ENCODE measurements at regions not wholly inside any gene's neighbourhood (a gene's known extent, or its start where the extent isn't known, plus 50 kb on each side); places are given as distances from the start of the nearest gene placed in this dataset.

GRCh38 chr3:72071624-72072023 lies 286.7 kb upstream of the PROK2 start:
- intact Hi-C loops (cut with DNase I; ENCODE audit: low total_unique reads): no loop called here
- no peak for TF ChIP-seq CTCF (IDR thresholded peaks at IDR 0.05)
- TF ChIP-seq POLR2A (IDR thresholded peaks at IDR 0.05): no peak
- H3K36me3 ChIP-seq: no peaks in the 10 kb centered on the region
- H3K27ac ChIP-seq: no peak overlapping the region
- no peaks in the 10 kb centered on the region for H3K4me1 ChIP-seq
- DNase-seq: no peak
- peaks cover 0 to 2% of the 10 kb centered on the region in 2 donors for H3K9me3 ChIP-seq
- no peaks in the 10 kb centered on the region for H3K27me3 ChIP-seq
- H3K4me3 ChIP-seq: no peak overlapping the region

GRCh38 chr3:72070005-72070404 lies 285.1 kb upstream of the PROK2 start:
- no peak overlapping the region for H3K4me3 ChIP-seq
- TF ChIP-seq CTCF (IDR thresholded peaks at IDR 0.05) (no peak), POLR2A (IDR thresholded peaks at IDR 0.05) (no peak)
- no peak for DNase-seq
- no peaks in the 10 kb centered on the region for H3K9me3 ChIP-seq
- no peak overlapping the region for H3K27ac ChIP-seq
- no peaks in the 10 kb centered on the region for H3K27me3 ChIP-seq
- no peaks in the 10 kb centered on the region for H3K4me1 ChIP-seq
- intact Hi-C loops (cut with DNase I; ENCODE audit: low total_unique reads): no loop called here
- H3K36me3 ChIP-seq: no peaks in the 10 kb centered on the region

- no peaks in the 10 kb centered on the region for H3K9me3 ChIP-seq
- no peak overlapping the region for H3K27ac ChIP-seq
- H3K36me3 ChIP-seq: no peaks in the 10 kb centered on the region
- H3K4me3 ChIP-seq: no peak overlapping the region
- no peaks in the 10 kb centered on the region for H3K27me3 ChIP-seq
- TF ChIP-seq POLR2A (IDR thresholded peaks at IDR 0.05) (no peak), CTCF (IDR thresholded peaks at IDR 0.05) (no peak)
- DNase-seq: no peak
- intact Hi-C loops (cut with DNase I; ENCODE audit: low total_unique reads): no loop called here
- no peaks in the 10 kb centered on the region for H3K4me1 ChIP-seq
Observed at GRCh38 chr3:72069543-72069942, 284.6 kb upstream of the PROK2 start.

GRCh38 chr3:72068621-72069020 lies 283.7 kb upstream of the PROK2 start:
- no peaks in the 10 kb centered on the region for H3K27me3 ChIP-seq
- TF ChIP-seq POLR2A (IDR thresholded peaks at IDR 0.05) (no peak), CTCF (IDR thresholded peaks at IDR 0.05) (no peak)
- DNase-seq: no peak

GRCh38 chr3:72067721-72068120 lies 282.8 kb upstream of the PROK2 start:
- TF ChIP-seq CTCF (IDR thresholded peaks at IDR 0.05): no peak
- no peaks in the 10 kb centered on the region for H3K36me3 ChIP-seq
- no peak for DNase-seq
- no peaks in the 10 kb centered on the region for H3K4me1 ChIP-seq
- no peaks in the 10 kb centered on the region for H3K9me3 ChIP-seq
- intact Hi-C loops (cut with DNase I; ENCODE audit: low total_unique reads): no loop called here
- no peak overlapping the region for H3K4me3 ChIP-seq
- no peaks in the 10 kb centered on the region for H3K27me3 ChIP-seq
- no peak overlapping the region for H3K27ac ChIP-seq

More at GRCh38 chr3:72068621-72069020, 283.7 kb upstream of the PROK2 start:
- Histone ChIP-seq H3K27ac (no peak overlapping the region), H3K9me3 (no peaks in the 10 kb centered on the region), H3K4me1 (no peaks in the 10 kb centered on the region), H3K36me3 (no peaks in the 10 kb centered on the region), H3K4me3 (no peak overlapping the region)
- intact Hi-C loops (cut with DNase I; ENCODE audit: low total_unique reads): no loop called here
